HEK293 (cell line): ENCODE measurements at regions not wholly inside any gene's neighbourhood (a gene's known extent, or its start where the extent isn't known, plus 50 kb on each side); places are given as distances from the start of the nearest gene placed in this dataset.

Source experiments
- YY1 ChIP-seq: fragments of 450-650 bp; formaldehyde crosslinking; IDR thresholded peaks from 2 replicates; pipeline ENCODE4 v1.5.1; 2018; ENCODE audit warnings: missing biosample characterization, missing genetic modification characterization
- ZNF133 ChIP-seq: fragments of 450-650 bp; formaldehyde crosslinking; IDR thresholded peaks from 2 replicates; pipeline ENCODE4 v1.5.1; 2016; ENCODE audit warnings: missing biosample characterization, missing genetic modification characterization
- ZNF335 ChIP-seq: fragments of 450-650 bp; formaldehyde crosslinking; conservative IDR thresholded peaks from 2 replicates; pipeline ENCODE4 v1.5.1; 2016; ENCODE audit warnings: missing biosample characterization, missing genetic modification characterization
- ZNF350 ChIP-seq: fragments of 450-650 bp; formaldehyde crosslinking; IDR thresholded peaks from 2 replicates; pipeline ENCODE4 v1.5.0; 2017; ENCODE audit warnings: missing biosample characterization, mild to moderate bottlenecking, missing genetic modification characterization
- ZNF558 ChIP-seq: fragments of 450-650 bp; formaldehyde crosslinking; IDR thresholded peaks from 2 replicates; pipeline ENCODE4 v1.5.1; 2016; ENCODE audit warnings: missing biosample characterization, missing genetic modification characterization
- ZNF629 ChIP-seq: fragments of 450-650 bp; formaldehyde crosslinking; IDR thresholded peaks from 2 replicates; pipeline ENCODE4 v1.5.1; 2017; ENCODE audit warnings: missing biosample characterization, missing genetic modification characterization
- TF ChIP-seq, protein P1 (sequence below): fragments of 450-650 bp; formaldehyde crosslinking; IDR thresholded peaks from 2 replicates; pipeline ENCODE4 v1.5.1; 2016; ENCODE audit warnings: missing biosample characterization, missing genetic modification characterization
- TF ChIP-seq, protein P2 (sequence below): fragments of 450-650 bp; formaldehyde crosslinking; optimal IDR thresholded peaks from 2 replicates; pipeline ENCODE3; 2016; ENCODE audit warnings: missing biosample characterization, mild to moderate bottlenecking, missing genetic modification characterization
- TF ChIP-seq, protein P3 (sequence below): fragments of 450-650 bp; formaldehyde crosslinking; IDR thresholded peaks from 2 replicates; pipeline ENCODE4 v1.5.1; 2016; ENCODE audit warnings: missing biosample characterization, missing genetic modification characterization, low read depth

DNA sequence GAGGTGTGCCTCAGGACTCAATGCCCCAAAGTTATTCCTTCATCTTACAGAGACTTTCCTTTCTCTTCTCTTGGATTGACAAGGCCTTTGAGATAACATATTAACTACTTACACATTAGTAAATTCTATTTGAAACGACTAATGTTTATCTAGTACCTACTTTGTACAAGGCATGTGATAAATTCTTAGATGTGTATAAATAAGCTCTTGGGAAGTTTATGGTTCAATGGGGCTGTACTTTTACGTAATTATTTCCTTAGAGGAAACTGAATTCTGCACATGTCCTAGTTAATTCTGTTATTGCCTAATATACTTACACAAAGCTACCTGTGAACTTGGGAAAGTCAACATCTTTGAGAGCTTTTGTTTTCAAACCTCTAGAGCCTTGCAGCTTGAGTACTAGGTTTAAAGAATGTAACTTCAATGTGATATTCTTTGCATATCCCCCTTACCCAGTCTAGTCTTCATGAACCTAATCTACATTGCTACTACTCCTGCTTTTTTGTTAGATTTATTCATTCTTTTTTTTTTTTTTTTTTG lies 58.5 kb upstream of the RAP2B start:
- TF ChIP-seq, protein P1, sequence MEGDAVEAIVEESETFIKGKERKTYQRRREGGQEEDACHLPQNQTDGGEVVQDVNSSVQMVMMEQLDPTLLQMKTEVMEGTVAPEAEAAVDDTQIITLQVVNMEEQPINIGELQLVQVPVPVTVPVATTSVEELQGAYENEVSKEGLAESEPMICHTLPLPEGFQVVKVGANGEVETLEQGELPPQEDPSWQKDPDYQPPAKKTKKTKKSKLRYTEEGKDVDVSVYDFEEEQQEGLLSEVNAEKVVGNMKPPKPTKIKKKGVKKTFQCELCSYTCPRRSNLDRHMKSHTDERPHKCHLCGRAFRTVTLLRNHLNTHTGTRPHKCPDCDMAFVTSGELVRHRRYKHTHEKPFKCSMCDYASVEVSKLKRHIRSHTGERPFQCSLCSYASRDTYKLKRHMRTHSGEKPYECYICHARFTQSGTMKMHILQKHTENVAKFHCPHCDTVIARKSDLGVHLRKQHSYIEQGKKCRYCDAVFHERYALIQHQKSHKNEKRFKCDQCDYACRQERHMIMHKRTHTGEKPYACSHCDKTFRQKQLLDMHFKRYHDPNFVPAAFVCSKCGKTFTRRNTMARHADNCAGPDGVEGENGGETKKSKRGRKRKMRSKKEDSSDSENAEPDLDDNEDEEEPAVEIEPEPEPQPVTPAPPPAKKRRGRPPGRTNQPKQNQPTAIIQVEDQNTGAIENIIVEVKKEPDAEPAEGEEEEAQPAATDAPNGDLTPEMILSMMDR, result no peak
- no peak for TF ChIP-seq YY1 (tag by site-specific recombination)
- TF ChIP-seq ZNF558, result no peak
- TF ChIP-seq ZNF335, result no peak
- no peak for TF ChIP-seq ZNF133 (tag by site-specific recombination)
- TF ChIP-seq ZNF629 (tag by site-specific recombination), result no peak
- TF ChIP-seq, protein P2, sequence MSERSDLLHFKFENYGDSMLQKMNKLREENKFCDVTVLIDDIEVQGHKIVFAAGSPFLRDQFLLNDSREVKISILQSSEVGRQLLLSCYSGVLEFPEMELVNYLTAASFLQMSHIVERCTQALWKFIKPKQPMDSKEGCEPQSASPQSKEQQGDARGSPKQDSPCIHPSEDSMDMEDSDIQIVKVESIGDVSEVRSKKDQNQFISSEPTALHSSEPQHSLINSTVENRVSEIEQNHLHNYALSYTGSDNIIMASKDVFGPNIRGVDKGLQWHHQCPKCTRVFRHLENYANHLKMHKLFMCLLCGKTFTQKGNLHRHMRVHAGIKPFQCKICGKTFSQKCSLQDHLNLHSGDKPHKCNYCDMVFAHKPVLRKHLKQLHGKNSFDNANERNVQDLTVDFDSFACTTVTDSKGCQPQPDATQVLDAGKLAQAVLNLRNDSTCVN (tag by site-specific recombination), result no peak
- no peak for TF ChIP-seq ZNF350 (tag by site-specific recombination)
- TF ChIP-seq, protein P3, sequence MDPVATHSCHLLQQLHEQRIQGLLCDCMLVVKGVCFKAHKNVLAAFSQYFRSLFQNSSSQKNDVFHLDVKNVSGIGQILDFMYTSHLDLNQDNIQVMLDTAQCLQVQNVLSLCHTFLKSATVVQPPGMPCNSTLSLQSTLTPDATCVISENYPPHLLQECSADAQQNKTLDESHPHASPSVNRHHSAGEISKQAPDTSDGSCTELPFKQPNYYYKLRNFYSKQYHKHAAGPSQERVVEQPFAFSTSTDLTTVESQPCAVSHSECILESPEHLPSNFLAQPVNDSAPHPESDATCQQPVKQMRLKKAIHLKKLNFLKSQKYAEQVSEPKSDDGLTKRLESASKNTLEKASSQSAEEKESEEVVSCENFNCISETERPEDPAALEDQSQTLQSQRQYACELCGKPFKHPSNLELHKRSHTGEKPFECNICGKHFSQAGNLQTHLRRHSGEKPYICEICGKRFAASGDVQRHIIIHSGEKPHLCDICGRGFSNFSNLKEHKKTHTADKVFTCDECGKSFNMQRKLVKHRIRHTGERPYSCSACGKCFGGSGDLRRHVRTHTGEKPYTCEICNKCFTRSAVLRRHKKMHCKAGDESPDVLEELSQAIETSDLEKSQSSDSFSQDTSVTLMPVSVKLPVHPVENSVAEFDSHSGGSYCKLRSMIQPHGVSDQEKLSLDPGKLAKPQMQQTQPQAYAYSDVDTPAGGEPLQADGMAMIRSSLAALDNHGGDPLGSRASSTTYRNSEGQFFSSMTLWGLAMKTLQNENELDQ (tag by site-specific recombination), result no peak
